GM18505 (cell line): ENCODE measurements at regions not wholly inside any gene's neighbourhood (a gene's known extent, or its start where the extent isn't known, plus 50 kb on each side); places are given as distances from the start of the nearest gene placed in this dataset.
"Not testable (repeated sequence)": the region's sequence is repeated elsewhere in the genome, so short reads cannot be mapped to it uniquely, and the experiment has no call there.

Source experiments
- ATAC-seq: cut with Tn5 transposase; IDR thresholded peaks from one replicate; pipeline ENCODE4 v1.9.1; 2021; ENCODE audit not compliant: unreplicated experiment
- POLR2A ChIP-seq: IDR thresholded peaks from 4 replicates; pipeline ENCODE4 v1.6.1; 2011; ENCODE audit warnings: borderline replicate concordance; ENCODE audit not compliant: insufficient read depth, insufficient read length; ENCODE audit errors: extremely low read depth

DNA sequence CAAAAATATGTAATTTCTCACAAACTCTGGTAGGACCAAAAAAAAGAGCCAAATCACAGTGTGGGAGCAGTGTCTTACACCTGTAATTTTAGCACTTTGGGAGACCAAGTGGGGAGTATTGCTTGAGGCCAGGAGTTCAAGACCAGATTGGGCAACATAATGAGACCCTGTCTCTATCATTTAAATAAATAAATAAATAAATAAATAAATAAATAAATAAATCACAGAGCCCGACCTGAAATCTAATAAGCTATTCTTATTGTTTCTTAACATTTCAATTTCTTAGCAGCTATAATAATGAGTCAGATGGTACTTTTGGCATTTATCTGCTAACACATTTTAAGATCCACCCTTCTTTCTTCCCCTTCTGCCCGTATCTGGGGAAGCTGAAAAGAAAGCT lies 1229.6 kb downstream of the SUCLG1 start:
- ATAC-seq = no peak
- TF ChIP-seq POLR2A = no peak

DNA sequence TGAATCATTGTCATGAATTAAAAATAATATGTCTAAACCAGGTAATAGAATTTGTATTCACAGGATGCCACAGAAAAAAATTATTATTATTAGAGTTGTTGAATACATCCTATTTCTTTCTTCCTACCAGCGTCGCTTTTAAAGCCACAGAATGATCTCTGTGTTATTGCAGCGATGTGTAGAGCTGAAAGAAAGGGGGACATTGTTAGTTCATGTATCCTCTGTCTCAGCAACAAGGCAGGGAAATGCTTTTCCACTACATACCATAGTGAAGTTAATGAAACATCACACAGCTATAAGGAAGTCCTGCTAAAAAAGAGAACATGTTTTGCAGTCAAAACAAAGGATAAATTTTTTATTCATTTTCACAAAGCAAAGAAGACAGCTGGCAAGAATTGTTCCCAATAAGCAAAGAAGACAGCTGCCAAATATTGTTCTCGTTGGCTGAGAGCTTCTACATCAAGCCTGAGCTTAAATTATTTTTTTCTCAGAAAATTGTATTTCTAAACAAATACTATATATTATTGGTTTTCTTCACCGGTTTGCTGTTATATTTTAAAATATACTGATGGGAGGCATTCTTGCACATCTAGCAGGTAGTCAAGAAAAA lies 1234.4 kb downstream of the SUCLG1 start:
- ATAC-seq = no peak
- TF ChIP-seq POLR2A = no peak

DNA sequence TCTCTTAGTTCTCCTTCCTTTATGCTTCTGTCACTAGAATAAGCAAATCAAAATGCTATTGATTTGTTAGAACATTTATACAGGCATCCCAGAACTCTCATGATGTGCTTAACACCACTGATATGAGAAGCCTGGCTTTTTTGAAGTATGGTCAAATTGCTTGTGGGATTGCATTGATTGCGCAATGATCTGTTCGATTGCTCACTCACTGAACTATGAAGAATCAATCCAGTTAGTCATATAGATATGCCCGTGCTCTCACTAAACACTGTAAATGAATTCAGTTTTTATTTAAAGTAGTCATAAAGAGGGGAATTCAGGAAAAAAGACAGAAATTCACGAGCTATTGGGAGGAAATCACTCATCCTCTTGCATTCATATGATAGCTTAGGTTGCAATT lies 1237.8 kb downstream of the SUCLG1 start:
- ATAC-seq = no peak
- no peak for TF ChIP-seq POLR2A

DNA sequence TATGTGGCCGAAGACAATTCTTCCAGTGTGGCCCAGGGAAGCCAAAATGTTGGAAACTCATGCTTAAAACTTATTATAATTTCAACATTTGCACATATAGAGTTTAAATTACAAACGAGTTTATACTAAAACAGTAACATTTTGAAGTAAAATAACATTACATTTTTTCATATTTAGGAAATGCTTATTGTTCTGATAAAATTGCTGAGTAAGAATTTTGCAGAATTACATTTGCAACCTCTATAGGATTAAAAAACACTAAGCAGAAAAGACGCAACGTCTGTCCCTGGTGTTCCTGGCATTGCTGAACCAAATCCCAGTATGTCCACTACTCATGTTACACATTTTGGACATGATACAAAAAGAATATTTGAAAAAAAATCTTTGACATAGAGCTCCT lies 1241.2 kb downstream of the SUCLG1 start:
- no peak for ATAC-seq
- no peak for TF ChIP-seq POLR2A

DNA sequence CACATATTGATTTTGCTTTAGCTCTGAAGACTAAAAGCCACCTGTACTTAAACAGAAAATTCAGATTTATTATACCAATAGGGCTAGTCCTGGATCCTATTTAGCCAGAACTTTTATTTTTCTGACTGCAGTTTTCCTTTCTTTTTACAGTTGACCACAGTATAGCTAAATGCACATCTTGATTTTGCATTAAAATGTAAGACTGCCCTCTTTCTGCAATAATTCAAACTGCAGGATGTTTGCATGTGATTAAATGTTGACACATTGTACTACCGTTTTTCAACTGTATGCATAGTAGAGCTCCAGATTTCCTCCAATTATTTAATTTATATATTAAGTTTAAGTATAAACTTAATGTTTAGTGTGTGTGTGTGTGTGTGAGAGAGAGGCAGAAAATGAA lies 1262.9 kb downstream of the SUCLG1 start:
- no peak for ATAC-seq
- no peak for TF ChIP-seq POLR2A

DNA sequence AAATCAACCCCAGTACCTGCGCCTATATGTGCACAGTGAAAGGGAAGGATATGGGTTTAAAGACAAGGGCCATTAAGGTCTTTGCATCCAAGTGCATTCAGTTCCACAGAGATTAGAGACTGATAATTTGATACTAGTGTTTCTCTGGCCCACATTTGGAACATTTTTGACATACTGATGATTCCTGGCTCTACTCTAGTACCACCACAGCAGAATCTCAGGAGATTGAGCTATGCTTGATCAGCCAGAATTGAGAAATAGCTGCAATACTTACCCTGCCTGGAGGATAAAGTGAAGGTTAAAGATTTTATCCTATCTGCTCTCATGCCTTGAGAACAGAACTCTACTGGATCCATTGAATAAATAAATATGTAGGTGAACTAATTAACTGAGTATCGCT lies 1267.8 kb downstream of the SUCLG1 start:
- ATAC-seq = no peak
- TF ChIP-seq POLR2A = no peak

DNA sequence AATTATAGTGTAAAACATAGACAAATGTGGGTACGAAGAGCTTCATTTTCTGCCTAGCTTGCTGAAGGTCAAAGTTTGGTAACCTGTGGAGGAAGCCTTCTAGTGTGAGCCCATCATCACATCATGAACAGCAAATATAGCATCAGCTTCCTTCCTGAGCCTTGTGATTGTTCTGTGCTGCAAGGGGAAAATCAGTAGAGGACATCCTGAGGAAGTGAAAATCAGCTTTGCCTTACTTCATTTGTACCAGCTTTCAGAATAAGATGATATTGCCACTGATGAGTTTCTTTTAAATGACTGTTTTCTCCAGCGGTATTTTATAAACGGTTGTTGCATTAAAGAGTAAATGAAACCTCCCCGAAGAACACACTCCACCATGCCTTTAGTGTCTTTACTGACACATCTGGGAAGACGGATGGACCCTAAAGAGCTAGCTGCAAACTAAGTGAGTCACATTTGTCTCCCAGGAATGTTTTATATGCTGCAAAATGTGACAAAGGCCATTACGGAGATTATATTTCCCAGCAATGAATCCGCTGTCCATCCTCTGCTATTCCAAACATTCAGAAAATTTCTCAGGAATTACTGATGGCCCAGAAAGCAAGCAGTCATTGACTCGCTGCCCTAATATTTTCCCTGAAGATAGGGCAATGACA lies 1272.8 kb downstream of the SUCLG1 start:
- no peak for ATAC-seq
- no peak for TF ChIP-seq POLR2A

DNA sequence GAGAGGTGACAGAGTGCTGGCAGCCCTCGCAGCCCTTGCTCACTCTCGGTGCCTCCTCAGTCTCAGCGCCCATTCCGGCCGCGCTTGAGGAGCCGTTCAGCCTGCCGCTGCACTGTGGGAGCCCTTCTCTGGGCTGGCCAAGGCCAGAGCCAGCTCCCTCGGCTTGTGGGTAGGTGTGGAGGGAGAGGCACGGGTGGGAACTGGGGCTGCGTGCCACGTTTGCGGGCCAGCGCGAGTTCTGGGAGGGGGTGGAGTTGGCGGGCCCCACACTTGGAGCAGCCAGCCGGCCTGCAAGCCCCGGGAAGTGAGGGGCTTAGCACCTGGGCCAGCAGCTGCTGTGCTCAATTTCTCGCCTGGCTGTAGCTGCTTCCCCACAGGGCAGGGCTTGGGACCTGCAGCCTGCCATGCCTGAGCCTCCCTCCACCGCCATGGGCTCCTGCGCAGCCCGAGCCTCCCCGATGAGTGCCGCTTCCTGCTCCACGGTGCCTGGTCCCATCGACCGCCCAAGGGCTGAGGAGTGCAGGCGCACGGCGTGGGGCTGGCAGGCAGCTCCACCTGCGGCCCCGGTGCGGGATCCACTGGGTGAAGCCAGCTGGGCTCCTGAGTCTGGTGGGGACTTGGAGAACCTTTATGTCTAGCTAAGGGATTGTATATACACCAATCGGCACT lies 1278.1 kb downstream of the SUCLG1 start:
- ATAC-seq = not testable (repeated sequence)

DNA sequence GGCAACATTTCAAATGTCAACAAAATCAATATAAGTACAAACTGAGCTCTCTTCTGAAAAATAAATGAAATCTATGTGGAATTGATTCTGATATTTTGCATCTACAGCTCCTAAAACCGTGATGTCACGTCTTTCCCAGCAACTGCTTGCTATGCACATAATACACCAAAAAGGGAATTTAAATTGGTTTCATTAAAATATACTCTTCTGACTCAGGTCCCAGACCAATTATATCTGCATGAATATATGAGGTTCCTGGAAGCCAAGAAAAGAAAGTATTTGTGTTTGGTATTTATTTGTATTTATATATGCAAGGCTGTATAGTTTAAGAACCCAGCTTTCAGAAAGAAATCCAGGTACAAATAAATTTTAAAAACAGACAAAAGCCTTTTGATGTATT lies 1282.5 kb downstream of the SUCLG1 start:
- ATAC-seq = no peak
- no peak for TF ChIP-seq POLR2A

DNA sequence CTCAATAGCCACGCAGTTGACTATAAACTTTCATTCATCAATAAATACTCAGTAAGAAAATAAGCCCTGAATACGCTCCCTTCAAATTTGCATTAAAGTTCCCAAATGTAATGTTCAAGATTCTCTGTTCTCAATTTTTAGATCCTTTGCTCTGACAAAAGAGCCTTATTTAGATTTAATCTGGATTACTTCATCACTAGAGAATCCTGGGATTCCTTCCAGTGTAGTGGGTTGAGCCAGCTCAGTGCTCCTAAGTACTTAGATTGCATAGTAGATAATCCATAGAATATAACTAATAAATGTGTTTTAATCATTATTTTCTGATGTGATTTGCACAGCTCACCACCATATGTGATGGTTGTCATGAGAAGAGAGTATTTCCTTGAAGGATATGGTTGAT lies 1286.2 kb downstream of the SUCLG1 start:
- no peak for ATAC-seq
- no peak for TF ChIP-seq POLR2A

DNA sequence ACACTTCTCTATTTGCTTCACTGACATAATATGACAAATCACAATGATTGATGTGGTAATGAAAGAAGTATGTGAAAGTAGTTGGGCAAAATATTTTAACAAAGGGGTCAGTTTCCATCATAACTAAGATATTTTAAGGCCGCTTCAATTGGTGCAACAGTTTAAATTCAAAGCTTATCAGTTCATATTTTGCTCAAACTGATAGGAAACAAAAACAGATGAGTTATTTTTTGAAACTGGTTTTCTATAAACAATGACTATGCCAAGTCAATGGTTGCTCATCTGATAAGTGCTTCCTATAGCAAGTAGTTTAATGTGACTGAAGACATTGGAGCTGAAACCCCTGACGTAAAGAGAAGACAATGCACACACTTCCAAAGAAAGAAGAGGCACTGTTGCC lies 1290.7 kb downstream of the SUCLG1 start:
- no peak for ATAC-seq
- no peak for TF ChIP-seq POLR2A

DNA sequence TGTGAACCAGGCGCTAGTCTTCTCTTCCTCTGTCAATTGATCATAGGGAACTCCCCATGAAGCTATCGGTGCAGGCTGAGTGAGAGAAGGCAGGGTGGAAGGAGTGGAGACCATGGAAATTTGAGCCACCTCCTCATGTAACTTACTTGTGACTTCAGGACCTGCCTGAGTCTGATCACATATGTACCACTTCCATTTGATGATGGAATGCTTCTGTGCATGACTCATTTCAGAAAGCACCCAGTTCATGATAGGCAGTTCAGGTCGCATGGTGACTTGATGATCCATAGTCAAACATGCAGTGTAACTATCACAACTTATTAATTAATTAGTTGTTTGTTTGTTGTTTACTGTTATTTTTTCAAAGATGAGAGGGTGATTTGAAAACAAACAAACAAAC lies 1296.7 kb downstream of the SUCLG1 start:
- no peak for ATAC-seq

DNA sequence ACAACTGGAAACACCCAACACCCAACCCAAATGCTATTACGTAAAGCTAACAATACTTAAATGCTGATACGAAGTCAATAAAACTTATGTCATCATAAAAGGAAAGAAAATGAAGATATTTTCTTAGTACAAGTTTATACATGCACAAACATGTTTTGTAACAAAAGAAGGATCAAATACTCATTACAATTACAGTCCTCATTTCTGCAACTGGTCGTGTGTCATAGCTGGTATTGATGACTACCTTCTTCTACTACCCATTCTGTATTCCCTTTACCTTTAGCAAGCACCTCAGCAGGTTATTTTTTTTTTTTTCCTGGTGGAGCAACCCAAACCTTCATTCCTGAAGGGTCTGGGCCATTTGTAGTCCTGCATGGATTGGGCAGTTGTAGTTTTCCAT lies 1298.5 kb downstream of the SUCLG1 start:
- no peak for TF ChIP-seq POLR2A
- ATAC-seq = no peak

More for the DNA sequence above, 1296.7 kb downstream of the SUCLG1 start:
- no peak for TF ChIP-seq POLR2A

DNA sequence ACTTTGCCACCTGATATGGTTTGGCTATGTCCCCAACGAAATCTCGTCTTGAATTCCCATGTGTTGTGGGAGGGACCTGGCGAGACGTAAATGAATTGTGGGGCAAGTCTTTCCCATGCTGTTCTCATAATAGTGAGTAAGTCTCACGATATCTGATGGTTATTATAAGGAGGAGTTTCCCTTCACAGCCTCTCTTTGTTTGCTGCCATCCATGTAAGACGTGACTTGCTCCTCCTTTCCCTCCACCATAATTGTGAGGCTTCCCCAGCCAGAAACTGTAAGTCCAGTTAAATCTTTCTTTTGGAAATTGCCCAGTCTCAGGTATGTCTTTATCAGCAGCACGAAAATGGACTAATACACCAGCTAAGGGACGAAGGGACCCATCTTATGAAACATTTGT lies 1303.3 kb downstream of the SUCLG1 start:
- no peak for ATAC-seq
- TF ChIP-seq POLR2A = no peak
